WTC11 (cell line): ENCODE measurements at regions not wholly inside any gene's neighbourhood (a gene's known extent, or its start where the extent isn't known, plus 50 kb on each side); places are given as distances from the start of the nearest gene placed in this dataset.

Source experiments
- ATAC-seq: fragments of 200-7000 bp; cut with Tn5 transposase; 2 replicates; pipeline ENCODE4 v1.10.0; 2021; ENCODE audit warnings: mild to moderate bottlenecking, moderate library complexity
- CTCF ChIA-PET: fragments of 300-600 bp; sonication (Branson Sonifier 250); formaldehyde crosslinking; loops from one replicate; lab custom pipeline; 2021; ENCODE audit warnings: antibody characterized with exemption; lab: Charles Lee
- POLR2A ChIA-PET: fragments of 350-600 bp; sonication (Branson Sonifier 250); formaldehyde crosslinking; loops from one replicate; lab custom pipeline; 2021; ENCODE audit warnings: antibody characterized with exemption; lab: Charles Lee
- DNase-seq: peaks from one replicate; pipeline ENCODE4 v3.0.0; 2021; ENCODE audit warnings: low spot score
- H3K27ac Mint-ChIP-seq: 2 replicates; pipeline ENCODE4 v1.8.0; 2021; ENCODE audit warnings: mixed read lengths
- H3K27me3 Mint-ChIP-seq: 2 replicates; pipeline ENCODE4 v1.8.0; 2021; ENCODE audit warnings: low read depth, mild to moderate bottlenecking, moderate library complexity, mixed read lengths
- H3K36me3 Mint-ChIP-seq: 2 replicates; pipeline ENCODE4 v1.8.0; 2021; ENCODE audit warnings: mixed read lengths
- H3K4me1 Mint-ChIP-seq: 2 replicates; pipeline ENCODE4 v1.8.0; 2022; ENCODE audit warnings: mixed read lengths
- H3K4me3 Mint-ChIP-seq: 2 replicates; pipeline ENCODE4 v1.8.0; 2021; ENCODE audit warnings: mild to moderate bottlenecking, moderate library complexity, mixed read lengths
- H3K9me3 Mint-ChIP-seq: 2 replicates; pipeline ENCODE4 v1.8.0; 2021; ENCODE audit warnings: mixed read lengths
- ATF6 ChIP-seq: sonication (generic); formaldehyde crosslinking; IDR thresholded peaks from 2 replicates; pipeline ENCODE4 v1.8.1; 2023; ENCODE audit warnings: mild to moderate bottlenecking, missing genetic modification reagents
- CDX4 ChIP-seq: fragments of 250-450 bp; sonication (Bioruptor Pico); IDR thresholded peaks from 2 replicates; pipeline ENCODE4 v1.9.0; 2021; ENCODE audit warnings: moderate library complexity, mild to moderate bottlenecking, inconsistent platforms, borderline replicate concordance
- EMX1 ChIP-seq: fragments of 250-450 bp; sonication (Bioruptor Pico); IDR thresholded peaks from 2 replicates; pipeline ENCODE4 v1.8.0; 2021; ENCODE audit warnings: mild to moderate bottlenecking
- FOXJ3 ChIP-seq: sonication (generic); formaldehyde crosslinking; IDR thresholded peaks from 2 replicates; pipeline ENCODE4 v1.9.0; 2021; ENCODE audit warnings: missing genetic modification reagents, mild to moderate bottlenecking, borderline replicate concordance
- KAT7 ChIP-seq: sonication (generic); formaldehyde crosslinking; IDR thresholded peaks from 2 replicates; pipeline ENCODE4 v1.8.1; 2023; ENCODE audit warnings: missing genetic modification reagents, mild to moderate bottlenecking, borderline replicate concordance
- NFATC4 ChIP-seq: fragments of 250-450 bp; sonication (Bioruptor Pico); IDR thresholded peaks from 2 replicates; pipeline ENCODE4 v1.9.0; 2021; ENCODE audit warnings: mild to moderate bottlenecking
- NFYB ChIP-seq: sonication (generic); formaldehyde crosslinking; conservative IDR thresholded peaks from 2 replicates; pipeline ENCODE4 v1.8.0; 2022; ENCODE audit warnings: low read depth, missing genetic modification reagents
- NR1H2 ChIP-seq: sonication (generic); formaldehyde crosslinking; IDR thresholded peaks from 2 replicates; pipeline ENCODE4 v1.9.0; 2021; ENCODE audit warnings: mild to moderate bottlenecking, moderate library complexity, missing genetic modification reagents
- NR3C1 ChIP-seq: sonication (generic); formaldehyde crosslinking; conservative IDR thresholded peaks from 2 replicates; pipeline ENCODE4 v1.8.1; 2023; ENCODE audit warnings: low read depth, mild to moderate bottlenecking, missing genetic modification reagents
- PRDM15 ChIP-seq: sonication (generic); formaldehyde crosslinking; IDR thresholded peaks from 2 replicates; pipeline ENCODE4 v1.8.0; 2022; ENCODE audit warnings: missing genetic modification reagents
- PREB ChIP-seq: sonication (generic); formaldehyde crosslinking; IDR thresholded peaks from 2 replicates; pipeline ENCODE4 v1.8.1; 2022; ENCODE audit warnings: mild to moderate bottlenecking, missing genetic modification reagents, moderate library complexity, borderline replicate concordance
- SP1 ChIP-seq: sonication (generic); formaldehyde crosslinking; conservative IDR thresholded peaks from 2 replicates; pipeline ENCODE4 v1.8.1; 2022; ENCODE audit warnings: missing genetic modification reagents
- TF ChIP-seq, protein P1 (sequence below): fragments of 250-450 bp; sonication (Bioruptor Pico); conservative IDR thresholded peaks from 2 replicates; pipeline ENCODE4 v1.9.0; 2021; ENCODE audit warnings: mild to moderate bottlenecking

- H3K27ac Mint-ChIP-seq = no peak overlapping the region
Measured at GRCh38 chr5:2332521-2332920, 419.0 kb downstream of the IRX2 start.

More at GRCh38 chr5:2332521-2332920, 419.0 kb downstream of the IRX2 start:
- ChIA-PET CTCF (no interaction called here), POLR2A (no interaction called here)
- H3K27me3 Mint-ChIP-seq = no peaks in the 10 kb centered on the region
- ATAC-seq (no peak), DNase-seq (no peak)
- TF ChIP-seq SP1 (CRISPR knock-in tag) = no peak
- no peak for TF ChIP-seq EMX1 (CRISPR knock-in tag)
- no peak for TF ChIP-seq NR1H2
- TF ChIP-seq CDX4 (CRISPR knock-in tag) = no peak
- TF ChIP-seq PRDM15 (CRISPR knock-in tag) = no peak
- TF ChIP-seq ATF6 (CRISPR knock-in tag) = no peak
- TF ChIP-seq NR3C1 (CRISPR knock-in tag) = no peak
- no peak for TF ChIP-seq PREB (CRISPR knock-in tag)
- no peak for TF ChIP-seq NFYB
- no peak for TF ChIP-seq KAT7 (CRISPR knock-in tag)
- TF ChIP-seq NFATC4 (CRISPR knock-in tag) = no peak
- TF ChIP-seq, protein P1, sequence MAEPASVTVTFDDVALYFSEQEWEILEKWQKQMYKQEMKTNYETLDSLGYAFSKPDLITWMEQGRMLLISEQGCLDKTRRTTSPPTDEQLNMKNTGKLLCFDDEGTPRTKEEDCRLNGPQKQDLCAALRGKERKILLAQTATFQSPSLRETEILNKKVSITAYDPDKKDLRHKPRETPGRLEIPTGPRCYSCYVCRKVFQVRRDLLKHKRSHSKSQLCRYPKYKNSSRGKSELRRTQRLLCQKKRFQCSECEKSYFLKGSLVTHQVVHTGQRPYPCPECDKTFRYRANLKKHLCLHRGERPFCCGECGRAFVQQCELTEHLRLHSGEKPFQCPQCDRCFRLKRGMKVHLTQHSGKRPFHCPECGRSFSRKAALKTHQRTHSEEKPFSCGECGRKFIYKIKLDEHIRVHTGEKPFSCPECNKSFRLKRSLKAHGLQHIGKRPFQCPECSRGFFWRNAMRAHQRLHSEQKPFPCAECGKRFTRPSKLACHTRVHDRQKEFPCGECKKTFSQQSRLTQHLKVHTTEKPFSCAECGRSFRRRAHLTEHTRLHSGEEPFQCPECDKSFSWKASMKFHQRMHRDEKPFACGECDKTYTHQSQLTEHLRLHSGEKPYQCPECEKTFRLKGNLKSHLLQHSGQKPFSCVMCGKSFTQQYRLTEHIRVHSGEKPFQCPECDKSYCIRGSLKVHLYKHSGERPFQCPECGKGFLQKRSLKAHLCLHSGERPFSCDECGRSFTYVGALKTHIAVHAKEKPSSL = no peak
- no peak for TF ChIP-seq FOXJ3
- H3K4me1 Mint-ChIP-seq = peaks cover 12% of the 10 kb centered on the region
- no peaks in the 10 kb centered on the region for H3K36me3 Mint-ChIP-seq
- H3K4me3 Mint-ChIP-seq = no peak overlapping the region
- peaks cover 13% of the 10 kb centered on the region for H3K9me3 Mint-ChIP-seq
